HG03175 (cell line): ENCODE measurements at regions not wholly inside any gene's neighbourhood (a gene's known extent, or its start where the extent isn't known, plus 50 kb on each side); places are given as distances from the start of the nearest gene placed in this dataset.

Experiments
- ATAC-seq: cut with Tn5 transposase; IDR thresholded peaks from one replicate; pipeline ENCODE4 v1.9.1; 2021; ENCODE audit warnings: mild to moderate bottlenecking, moderate library complexity; ENCODE audit not compliant: unreplicated experiment

DNA sequence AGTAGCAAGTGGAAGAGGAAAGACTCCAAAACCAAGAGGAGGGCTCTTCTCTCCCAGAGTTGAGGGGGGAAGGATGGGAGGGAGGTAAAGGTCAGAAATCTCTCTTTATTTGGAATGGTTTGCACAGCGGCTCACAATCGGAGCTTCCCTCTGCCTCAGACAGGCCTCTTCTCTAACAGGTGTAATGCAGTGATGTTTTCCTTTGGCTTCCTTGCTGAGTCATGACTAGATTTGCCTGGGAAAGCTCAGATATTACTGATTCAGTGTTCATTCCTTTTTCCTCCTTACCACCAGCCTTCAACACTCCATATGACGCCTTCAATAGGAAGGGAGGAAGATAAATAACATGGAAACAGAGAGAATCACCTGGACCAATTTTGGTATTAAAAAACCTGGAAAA is 136.6 kb downstream of the RNF152 start:
- ATAC-seq = no peak

DNA sequence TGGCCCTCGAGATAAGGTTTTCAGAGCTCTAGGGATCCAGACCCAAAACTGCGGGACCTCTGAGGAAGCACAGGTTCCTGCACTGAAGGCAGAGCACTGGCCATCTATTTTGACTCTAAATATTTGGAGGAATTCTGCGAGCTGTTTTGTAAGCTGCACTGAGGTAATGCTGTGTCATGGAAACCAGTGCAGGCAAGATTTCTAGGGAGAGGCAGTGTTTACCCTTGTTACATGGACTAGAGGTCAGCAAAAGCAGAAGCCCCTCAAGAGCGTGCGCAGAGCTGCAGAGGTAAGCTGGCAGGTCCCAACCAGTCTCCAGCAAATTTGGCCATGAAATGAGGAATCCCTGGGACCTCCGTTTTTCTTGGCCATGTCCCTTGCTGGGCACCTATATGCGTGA is 137.3 kb downstream of the RNF152 start:
- no peak for ATAC-seq

DNA sequence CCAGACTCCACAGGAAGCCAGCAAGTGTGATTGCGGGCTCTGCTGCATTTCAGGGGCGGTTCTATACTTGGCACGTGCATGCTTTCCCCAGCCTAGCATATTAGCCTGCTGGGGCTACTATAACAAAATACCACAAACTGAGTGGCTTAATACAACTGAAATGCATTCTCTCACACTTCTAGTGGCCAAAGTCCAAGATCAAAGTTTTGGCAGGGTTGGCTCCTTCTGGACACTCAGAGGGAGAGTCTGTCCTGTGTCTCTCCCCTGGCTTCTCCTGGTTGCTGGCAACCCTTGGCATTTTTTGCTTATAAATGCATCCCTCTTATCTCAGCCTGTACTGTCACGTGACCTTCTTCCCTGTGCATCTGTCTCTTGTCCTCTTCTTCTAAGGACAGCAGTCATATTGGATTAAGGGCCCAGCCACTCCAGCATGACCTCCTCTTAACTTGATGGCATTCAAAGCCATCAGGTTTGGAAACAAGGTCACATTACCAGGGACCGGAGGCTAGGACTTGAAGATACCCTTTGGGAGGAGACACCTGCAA is 138.7 kb downstream of the RNF152 start:
- no peak for ATAC-seq

DNA sequence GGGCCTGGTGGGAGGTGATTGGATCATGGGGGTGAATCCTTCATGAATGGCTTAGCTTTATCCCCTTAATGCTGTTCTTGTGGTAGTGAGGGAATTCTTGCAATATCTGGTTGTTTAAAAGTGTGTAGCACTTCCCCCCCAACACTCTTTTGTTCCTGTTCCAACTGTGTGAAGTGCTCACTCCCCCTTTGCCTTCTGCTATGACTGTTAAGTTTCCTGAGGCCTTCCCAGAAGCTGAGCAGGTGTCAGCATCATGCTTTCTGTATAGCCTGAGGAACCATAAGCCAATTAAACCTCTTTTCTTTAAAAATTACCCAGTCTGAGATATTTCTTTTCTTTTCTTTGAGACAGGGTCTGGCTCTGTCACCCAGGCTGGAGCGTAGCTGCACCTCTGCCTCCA is 139.4 kb downstream of the RNF152 start:
- ATAC-seq = no peak

DNA sequence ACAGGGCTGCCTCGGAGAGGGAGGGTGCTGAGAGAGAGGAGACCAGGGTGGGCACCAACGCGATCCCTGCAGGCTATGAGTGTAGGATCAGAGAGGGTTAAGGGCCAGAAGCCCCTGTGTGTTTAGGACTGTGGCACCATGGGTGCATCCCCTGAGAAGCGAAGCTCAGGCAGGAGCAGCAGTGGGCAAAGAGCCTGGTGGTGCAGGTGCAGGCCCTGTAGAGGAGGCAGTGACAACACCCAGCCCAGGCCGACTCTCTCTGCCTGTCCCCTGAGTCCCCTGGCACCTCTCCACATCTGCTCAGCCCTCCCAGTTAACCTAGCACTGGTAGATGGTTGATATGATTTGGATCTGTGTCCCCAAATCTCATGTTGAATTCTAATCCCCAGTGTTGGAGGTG is 139.8 kb downstream of the RNF152 start:
- ATAC-seq = no peak

DNA sequence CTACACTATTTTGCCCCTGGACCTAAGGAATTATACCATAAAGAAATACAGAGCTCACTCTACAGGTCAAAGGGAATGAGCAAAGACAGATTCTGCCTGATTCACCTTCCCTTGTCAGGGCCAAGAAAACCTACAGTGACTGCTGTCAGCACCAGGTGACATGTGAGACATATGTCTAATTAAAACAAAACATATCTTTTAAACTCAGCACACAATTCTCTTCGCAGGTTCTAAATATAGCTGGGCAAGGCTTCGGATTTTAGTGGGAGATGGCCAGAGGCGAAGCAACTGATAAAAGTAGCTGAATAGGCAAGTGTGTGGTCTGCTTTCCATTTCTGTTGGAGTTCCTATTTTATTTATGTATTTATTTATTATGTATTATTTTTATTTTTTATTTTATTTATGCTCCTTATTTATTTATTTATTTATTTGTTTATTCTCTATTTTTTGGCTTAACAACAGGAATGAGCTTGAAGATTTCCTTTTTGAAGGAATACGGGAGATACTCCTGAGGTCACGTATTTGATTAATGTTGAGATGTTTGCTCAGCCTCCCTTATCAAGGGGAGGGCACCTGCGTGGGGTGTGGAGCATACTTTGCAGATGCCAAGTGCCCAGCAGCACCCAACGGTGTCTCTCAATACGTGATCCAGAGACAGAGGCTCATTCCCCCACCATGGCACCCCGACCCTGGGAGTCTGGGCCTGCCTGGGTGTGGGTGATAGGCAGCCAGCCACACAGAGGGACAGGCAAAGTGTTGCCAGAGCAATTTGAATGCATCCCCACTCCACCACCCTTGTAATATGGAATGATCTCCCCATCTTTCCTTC is 141.8 kb downstream of the RNF152 start:
- no peak for ATAC-seq

DNA sequence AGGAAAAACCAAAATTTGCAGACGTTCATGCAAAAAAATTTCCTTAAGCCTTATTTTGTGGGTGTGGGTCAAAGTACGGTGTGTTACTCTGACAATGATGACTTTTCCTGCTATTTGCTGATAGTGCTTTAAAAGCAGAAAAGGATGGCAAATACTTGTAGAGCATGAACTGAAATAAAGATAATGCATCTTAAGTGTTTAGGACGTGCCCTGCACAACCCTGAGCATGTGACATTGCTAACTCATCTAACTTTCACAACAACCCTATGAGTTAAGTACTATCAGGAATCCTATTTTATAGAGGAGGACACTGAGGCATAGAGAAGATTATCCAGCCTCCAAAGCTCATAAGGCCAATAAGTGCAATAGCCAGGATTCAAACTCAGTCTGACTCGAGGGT is 143.3 kb downstream of the RNF152 start:
- no peak for ATAC-seq

DNA sequence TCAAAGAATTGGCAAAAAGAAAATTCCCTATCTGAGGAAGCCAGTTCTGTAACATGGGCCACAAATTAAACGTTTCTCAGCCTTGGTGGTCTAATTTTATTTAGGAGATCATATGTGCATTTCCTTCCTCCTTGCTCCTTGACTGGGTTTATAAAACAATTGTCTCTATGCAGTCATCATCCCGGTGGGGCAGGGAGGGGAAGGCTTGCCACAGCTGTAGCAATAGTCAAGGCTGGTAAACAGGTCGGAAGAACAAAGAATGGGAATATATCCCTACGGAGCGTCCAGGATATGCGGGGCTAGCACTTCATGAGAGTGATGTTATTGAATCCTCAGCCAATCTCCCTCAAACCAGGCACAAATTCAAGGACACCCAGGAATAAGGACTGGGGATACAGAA is 143.8 kb downstream of the RNF152 start:
- no peak for ATAC-seq

DNA sequence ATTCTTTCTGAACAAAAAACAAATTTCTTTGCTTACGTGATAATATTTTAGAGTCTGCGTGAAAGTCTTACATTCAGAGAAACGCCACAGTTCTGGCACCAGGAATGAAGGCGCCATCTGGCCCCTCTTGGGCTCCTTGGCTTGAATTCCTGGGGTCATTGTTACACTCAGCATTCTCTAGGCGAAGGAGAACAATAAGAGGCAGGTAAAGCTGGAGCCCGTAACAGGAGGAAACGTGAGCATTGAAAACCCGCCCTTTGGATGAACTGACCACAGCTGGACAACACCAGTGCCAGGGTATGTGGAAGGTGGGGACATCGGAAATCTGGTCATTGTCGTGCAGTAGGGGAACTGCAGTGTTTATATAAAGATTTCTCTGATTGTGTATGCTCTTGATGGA is 144.8 kb downstream of the RNF152 start:
- ATAC-seq = no peak

DNA sequence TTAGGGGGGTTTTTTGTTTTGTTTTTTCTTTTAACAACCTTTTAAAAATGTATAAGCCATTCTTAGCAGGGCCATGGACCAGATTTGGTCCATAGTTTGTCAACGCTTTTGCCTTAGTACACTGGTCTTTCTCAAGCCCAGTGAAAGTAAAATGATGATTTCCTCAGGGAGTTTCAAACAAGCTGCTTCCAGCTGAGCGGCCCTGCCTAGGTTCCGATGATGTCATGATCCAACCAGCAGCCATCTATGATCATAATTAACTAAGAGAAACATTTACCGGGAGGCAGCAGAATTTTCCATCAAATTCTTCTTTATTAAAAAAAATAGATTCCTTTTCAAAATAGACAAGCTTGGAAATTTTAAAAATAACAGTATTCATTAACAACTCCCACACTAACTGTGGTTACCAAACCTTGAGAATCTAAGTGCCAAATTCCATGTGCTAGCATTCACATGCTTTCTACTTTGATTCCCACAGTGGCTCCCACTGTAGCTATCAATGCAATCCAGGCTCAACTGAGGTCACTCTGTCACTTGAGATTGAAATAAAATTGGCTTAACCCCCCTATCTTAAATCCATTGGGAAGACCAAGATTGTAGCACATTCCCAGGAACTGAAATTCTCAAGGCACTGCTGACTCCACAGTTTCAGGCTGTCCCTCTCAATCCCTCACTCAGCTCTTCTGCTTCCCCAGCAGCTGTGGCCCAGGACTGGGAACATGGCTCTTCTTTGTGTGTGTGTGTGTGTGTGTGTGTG is 148.9 kb downstream of the RNF152 start:
- ATAC-seq = no peak

DNA sequence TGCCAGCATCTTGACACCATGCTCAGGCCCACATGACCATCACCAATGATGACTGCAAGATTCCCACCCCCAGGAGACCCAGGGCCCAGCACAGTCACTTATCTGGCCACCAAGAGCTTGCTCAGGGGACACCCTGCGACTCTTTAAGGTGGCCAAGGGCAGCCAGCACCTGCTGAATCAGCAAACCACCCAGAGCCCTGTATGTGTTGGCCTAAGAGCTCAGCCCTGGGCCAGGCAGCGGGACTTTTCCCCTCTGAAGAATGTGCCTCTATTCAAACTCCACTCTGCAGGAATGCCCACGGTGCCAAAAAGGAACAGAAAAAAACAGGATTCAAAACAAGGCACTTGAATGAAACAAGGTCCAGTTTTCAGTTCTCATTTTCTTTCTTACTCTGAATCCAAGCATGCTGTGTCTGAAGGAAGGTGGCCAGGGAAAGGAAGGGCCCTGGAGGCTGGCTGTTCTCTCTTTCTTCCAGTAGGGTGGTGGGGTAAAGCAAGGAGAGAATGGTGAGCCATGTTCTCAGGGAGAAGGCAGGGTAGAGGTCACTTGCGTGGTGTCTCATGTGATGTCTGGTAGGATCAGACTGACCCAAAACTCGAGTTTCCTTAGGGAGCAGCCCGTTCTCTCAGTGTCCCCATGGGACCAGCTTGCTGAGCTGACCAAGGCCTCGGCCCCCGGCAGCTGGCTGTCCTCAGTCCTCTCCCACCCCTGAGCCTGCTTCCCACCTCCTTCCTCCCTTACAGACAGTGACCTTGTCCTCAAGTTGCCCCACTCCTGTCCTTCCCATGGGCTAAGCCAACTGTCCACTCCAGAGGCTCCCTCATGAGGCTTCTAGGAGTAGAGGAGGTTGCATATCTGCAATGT is 150.0 kb downstream of the RNF152 start:
- ATAC-seq = no peak

DNA sequence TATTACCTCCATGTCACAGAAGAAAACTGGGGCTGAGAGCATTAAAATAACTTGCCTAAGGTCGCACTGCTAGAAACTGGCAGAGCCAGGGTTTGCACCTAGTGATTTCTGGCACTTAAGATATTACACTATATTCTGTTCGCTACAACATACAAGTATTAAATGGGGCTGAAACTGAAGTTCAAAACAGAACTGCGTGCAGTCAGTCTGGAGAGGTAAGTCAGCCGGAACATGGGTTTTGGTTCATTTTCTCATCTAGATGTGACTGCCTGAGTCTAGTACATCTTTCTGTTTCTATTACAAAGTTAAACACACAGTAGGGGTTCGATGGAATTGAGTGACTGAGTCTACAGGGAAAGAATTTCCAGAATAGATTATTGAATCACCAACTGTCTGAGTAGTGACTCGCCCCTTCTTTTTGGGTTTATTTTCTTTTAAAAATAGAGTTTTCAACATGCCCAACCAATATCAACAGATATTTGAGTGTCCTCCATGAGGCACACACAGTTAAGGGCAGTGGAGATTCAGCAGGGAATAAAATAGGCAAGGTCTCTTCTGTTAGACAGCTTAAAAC is 150.8 kb downstream of the RNF152 start:
- no peak for ATAC-seq

DNA sequence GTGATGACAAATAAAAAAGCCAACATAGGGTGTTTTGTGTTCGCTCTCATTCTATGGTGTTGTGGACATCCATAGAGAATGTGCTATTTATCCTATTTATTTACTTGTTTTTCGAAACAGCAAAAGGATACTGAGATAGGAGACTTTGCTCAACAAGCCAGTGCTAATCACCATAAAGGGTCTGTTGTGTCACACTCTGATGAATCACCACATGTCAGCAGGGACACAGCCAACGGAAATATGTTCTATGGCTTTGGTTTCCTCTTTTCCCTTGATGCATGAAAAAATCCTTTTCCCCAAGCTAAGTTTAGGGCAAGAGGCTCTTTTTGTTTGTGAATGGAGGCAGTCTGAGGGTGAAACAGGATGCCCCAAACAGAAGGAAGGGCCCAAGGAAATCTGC is 154.3 kb downstream of the RNF152 start:
- no peak for ATAC-seq

DNA sequence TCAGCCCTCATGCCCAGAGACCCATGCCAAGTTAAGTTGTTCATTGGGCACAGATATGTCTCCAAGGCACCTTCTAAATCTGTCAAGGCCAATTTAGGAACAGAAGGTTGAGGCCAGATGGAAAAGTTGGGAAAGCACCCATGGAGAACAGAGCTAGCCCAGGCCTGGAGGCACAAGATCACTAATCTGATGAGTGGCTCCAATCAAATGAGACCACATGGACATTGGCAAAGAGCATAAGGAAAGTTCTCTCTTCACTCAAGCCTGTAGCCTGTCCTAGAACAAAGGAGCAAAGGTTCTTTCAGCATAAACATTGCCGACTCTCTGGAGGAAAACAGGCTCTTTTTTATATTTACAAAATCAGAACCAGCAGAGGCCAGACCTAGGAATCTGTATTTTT is 154.8 kb downstream of the RNF152 start:
- ATAC-seq = no peak

DNA sequence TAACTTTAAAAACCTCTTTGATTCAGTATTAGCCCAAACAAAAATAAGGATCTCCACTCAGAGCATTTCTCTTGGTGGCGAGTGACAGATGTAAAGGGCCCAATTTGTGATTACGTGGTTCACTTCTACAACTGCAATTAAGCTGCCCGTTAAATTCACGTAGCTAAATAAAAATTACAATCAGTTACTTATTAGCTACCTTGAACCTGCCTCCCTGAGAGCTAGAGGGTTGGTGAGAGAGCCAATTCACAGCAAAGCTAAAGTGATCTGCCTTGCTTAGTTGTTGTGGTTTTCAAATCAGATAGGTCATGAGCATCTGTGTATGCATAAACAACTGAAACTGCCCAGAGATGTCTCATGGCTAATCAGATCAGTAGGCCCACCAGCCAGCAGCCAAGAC is 156.7 kb downstream of the RNF152 start:
- ATAC-seq = no peak

DNA sequence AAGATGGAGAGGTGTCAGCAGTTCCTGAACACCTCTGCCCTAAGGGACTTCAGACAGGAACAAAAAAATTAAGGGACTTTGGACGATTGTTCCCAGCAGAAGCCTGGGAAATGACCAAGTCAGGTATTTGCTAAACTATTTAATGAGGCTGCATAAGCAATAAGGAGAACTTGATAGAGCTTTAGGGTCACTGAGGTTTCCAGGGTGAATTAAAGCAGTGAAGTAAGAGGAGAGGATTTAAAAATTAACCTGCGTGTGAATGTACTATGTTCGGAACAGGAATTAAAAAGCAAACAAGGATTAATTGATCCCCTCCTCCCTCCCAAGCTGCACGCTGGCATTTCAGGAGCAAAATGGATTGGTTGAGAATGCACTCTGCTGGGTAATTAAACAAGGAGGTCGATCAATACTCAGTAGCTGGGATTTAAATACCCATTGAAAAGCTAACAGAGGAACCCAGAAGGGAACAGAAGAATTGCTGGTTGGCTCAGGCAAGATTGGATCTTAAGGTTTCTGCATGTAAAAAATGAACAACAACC is 157.2 kb downstream of the RNF152 start:
- no peak for ATAC-seq

DNA sequence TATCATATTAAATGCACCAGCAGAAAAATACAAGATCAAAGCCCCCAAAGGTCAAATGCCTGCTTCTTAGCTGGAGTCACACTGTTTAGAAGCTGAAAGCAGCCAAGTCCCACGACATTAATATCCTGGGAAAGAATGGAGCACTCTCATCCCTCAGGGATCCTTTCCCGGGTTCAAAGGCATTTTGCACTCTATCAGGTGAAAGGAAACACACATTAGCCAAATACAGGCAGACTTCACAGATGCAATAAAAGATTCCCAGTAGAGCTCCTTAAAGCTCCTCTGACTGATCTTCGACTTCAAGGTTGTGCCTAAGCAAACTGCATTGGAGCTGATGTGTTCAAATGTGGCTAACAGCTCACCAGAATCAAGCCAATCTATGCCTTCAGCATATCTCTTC is 158.4 kb downstream of the RNF152 start:
- no peak for ATAC-seq

DNA sequence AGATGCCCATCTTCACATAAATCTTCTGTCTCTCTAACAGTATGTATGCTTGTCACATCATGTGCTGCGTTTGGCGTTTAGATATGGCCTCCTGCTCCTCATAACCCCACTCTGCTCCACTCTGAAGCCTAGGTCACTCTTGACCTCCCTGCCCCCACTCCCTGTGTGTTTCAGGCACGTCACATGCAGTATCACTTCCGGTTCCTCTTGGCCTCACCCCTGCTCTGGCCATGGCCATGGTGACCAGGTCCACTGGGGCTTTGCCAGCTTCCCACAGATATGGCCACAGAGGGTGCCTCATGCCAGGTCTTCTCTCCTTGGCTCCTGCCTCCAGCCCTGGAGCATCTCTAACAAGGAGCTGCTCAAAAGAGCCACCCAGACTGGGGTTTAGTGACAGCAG is 160.0 kb downstream of the RNF152 start:
- no peak for ATAC-seq

DNA sequence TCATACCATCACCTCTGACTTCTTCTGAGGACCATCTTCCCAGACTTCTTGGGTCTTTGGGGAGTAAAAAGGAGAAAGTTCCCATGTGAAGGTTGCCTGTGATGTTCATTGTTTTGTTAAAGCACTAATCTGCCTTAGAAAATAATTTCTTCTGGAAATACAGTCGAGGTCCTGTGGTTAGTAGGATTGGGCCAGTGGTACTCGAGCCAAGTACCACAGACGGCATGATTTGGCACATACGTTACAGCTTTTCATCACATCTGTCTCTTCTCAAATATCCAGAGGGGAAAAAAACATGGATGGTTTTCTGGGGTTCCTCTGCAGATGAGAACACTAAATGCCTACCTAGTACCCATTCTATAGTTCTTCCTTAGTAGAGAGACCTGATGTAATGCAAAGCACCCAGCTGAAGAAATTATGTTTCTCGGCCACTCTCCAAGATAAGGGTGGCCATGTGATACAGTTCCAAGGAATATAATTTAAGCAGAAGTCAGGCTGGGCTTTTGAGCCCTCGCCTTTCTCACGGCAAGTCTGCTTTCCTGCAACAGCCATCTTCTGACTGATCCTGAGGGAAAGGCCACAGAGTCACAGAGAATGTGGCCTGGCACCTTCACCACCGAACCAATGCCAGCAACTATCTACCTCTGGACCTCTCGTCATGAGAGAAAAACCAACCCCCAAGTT is 161.0 kb downstream of the RNF152 start:
- ATAC-seq = no peak

DNA sequence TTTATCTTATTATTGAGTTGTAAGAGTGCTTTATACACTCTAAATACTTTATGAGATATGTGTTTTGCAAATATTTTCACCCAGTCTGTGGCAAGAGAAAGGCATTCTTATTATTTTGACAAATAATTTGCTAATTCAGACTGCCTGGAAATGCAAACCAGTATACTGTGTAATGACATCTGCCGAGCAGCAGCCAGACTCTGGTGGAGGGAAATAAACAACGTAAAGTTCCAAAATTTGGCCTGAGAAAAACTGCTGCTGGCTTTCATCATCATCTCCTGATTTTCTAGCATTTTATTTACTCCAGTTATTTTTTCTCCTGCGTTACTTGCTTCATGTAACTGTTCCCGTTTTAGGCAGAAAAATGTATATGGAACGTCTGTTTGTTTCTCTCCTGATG is 161.6 kb downstream of the RNF152 start:
- no peak for ATAC-seq
